ENCODE measurements at regions not wholly inside any gene's neighbourhood (a gene's known extent, or its start where the extent isn't known, plus 50 kb on each side); places are given as distances from the start of the nearest gene placed in this dataset.

- no peaks in the 10 kb centered on the region for H3K4me1 Mint-ChIP-seq
- H3K79me2 ChIP-seq (ENCODE audit: insufficient read depth, low read length): no peaks in the 10 kb centered on the region
- H3K9me3 ChIP-seq (replicated peaks in 1 of 2; ENCODE audit: control insufficient read depth in 1 of 2, insufficient read depth in 1 of 2, low read length in 2 of 2): no peaks in the 10 kb centered on the region
- no peak overlapping the region for H3K9ac ChIP-seq (ENCODE audit: insufficient read depth, low read length, poor library complexity, severe bottlenecking)
- H3K4me1 ChIP-seq (ENCODE audit: control insufficient read depth in 1 of 2, insufficient read depth in 2 of 2, low read length in 2 of 2): no peaks in the 10 kb centered on the region
- H3K9me3 Mint-ChIP-seq: peaks cover 0 to 6% (median 2%) of the 10 kb centered on the region in 7 donors
- H3K4me3 ChIP-seq (replicated peaks in 1 of 3; ENCODE audit: low read depth in 2 of 3, low read length in 3 of 3): no peak overlapping the region
- H3K27ac Mint-ChIP-seq: no peak overlapping the region
- H3K4me3 Mint-ChIP-seq: no peak overlapping the region
- WGBS (ENCODE audit: insufficient coverage): 95% methylated on average over 7 of the region's 10 CpGs
- H3K27me3 Mint-ChIP-seq (ENCODE audit: low read depth in 3 of 3): peaks cover 0 to 5% (median 2%) of the 10 kb centered on the region in 3 donors
- TF ChIP-seq CTCF (IDR thresholded peaks at IDR 0.05): no peak
- DNase-seq: no peak
- H4K20me1 ChIP-seq (ENCODE audit: insufficient read depth, low read length): no peaks in the 10 kb centered on the region
- H3K36me3 ChIP-seq (replicated peaks in 1 of 2; ENCODE audit: control insufficient read depth in 1 of 2, insufficient read depth in 2 of 2, low read length in 2 of 2): no peaks in the 10 kb centered on the region
- intact Hi-C loops (cut with micrococcal nuclease): no loop called here
- no peak overlapping the region for H3K4me2 ChIP-seq (replicated peaks; ENCODE audit: extremely low read depth, low read length, poor library complexity, severe bottlenecking)
- H3K27me3 ChIP-seq (ENCODE audit: control insufficient read depth in 2 of 2, insufficient read depth in 2 of 2, low read length in 2 of 2): no peaks in the 10 kb centered on the region
- no peak overlapping the region for H2AFZ ChIP-seq (ENCODE audit: insufficient read depth, low read depth, low read length, poor library complexity, severe bottlenecking)
- no peaks in the 10 kb centered on the region for H3K36me3 Mint-ChIP-seq
- no peak overlapping the region for H3K27ac ChIP-seq (ENCODE audit: low read depth in 1 of 2, low read length in 2 of 2)
Measured at GRCh38 chr11:104583857-104584256, 314.4 kb downstream of the CASP12 start.

GRCh38 chr11:104582431-104582830 is 315.8 kb downstream of the CASP12 start:
- Histone ChIP-seq H3K27ac (ENCODE audit: low read depth in 1 of 2, low read length in 2 of 2) (no peak overlapping the region), H3K4me3 (replicated peaks in 1 of 3; ENCODE audit: low read depth in 2 of 3, low read length in 3 of 3) (no peak overlapping the region), H3K9me3 (replicated peaks in 1 of 2; ENCODE audit: control insufficient read depth in 1 of 2, insufficient read depth in 1 of 2, low read length in 2 of 2) (no peaks in the 10 kb centered on the region), H3K4me1 (ENCODE audit: control insufficient read depth in 1 of 2, insufficient read depth in 2 of 2, low read length in 2 of 2) (no peaks in the 10 kb centered on the region), H3K36me3 (replicated peaks in 1 of 2; ENCODE audit: control insufficient read depth in 1 of 2, insufficient read depth in 2 of 2, low read length in 2 of 2) (no peaks in the 10 kb centered on the region), H3K9ac (ENCODE audit: insufficient read depth, low read length, poor library complexity, severe bottlenecking) (no peak overlapping the region), H4K20me1 (ENCODE audit: insufficient read depth, low read length) (no peaks in the 10 kb centered on the region), H3K79me2 (ENCODE audit: insufficient read depth, low read length) (no peaks in the 10 kb centered on the region), H2AFZ (ENCODE audit: insufficient read depth, low read depth, low read length, poor library complexity, severe bottlenecking) (no peak overlapping the region), H3K27me3 (ENCODE audit: control insufficient read depth in 2 of 2, insufficient read depth in 2 of 2, low read length in 2 of 2) (no peaks in the 10 kb centered on the region), H3K4me2 (replicated peaks; ENCODE audit: extremely low read depth, low read length, poor library complexity, severe bottlenecking) (no peak overlapping the region)
- DNase-seq: no peak
- H3K36me3 Mint-ChIP-seq: no peaks in the 10 kb centered on the region
- H3K27ac Mint-ChIP-seq: no peak overlapping the region
- no peak for TF ChIP-seq CTCF (IDR thresholded peaks at IDR 0.05)
- no peak overlapping the region for H3K4me3 Mint-ChIP-seq
- peaks cover 0 to 6% (median 2%) of the 10 kb centered on the region in 7 donors for H3K9me3 Mint-ChIP-seq
- no CpG with 5 or more reads among the region's 2 CpGs for WGBS (ENCODE audit: insufficient coverage)
- no peaks in the 10 kb centered on the region for H3K4me1 Mint-ChIP-seq
- intact Hi-C loops (cut with micrococcal nuclease): no loop called here
- peaks cover 0 to 5% (median 2%) of the 10 kb centered on the region in 3 donors for H3K27me3 Mint-ChIP-seq (ENCODE audit: low read depth in 3 of 3)

All from CD14-positive monocyte (primary cell).